Testis (tissue), 2 donors: ENCODE measurements at regions not wholly inside any gene's neighbourhood (a gene's known extent, or its start where the extent isn't known, plus 50 kb on each side); places are given as distances from the start of the nearest gene placed in this dataset.

ENCODE experiments used
- DNase-seq: peaks from one replicate; pipeline ENCODE4 v3.0.0-alpha.2; 2019
- H3K27ac ChIP-seq, 2 donors: fragments of 200-600 bp; sonication (generic); one replicate each; pipeline ENCODE4 v1.5.1; 2019
- H3K27me3 ChIP-seq: fragments of 200-600 bp; sonication (generic); one replicate; pipeline ENCODE4 v1.5.1; 2019
- H3K36me3 ChIP-seq: fragments of 200-600 bp; sonication (generic); one replicate; pipeline ENCODE4 v1.5.1; 2017; ENCODE audit warnings: low read depth; ENCODE audit errors: missing control alignments
- H3K4me1 ChIP-seq: fragments of 200-600 bp; sonication (generic); one replicate; pipeline ENCODE4 v1.5.1; 2019
- H3K4me3 ChIP-seq, 2 donors: fragments of 200-600 bp; sonication (generic); one replicate each; pipeline ENCODE4 v1.5.1; 2017 to 2019
- H3K9me3 ChIP-seq: fragments of 200-600 bp; sonication (generic); one replicate; pipeline ENCODE4 v1.5.1; 2017
- CTCF ChIP-seq, 3 experiments: fragments of 450-650 bp in 2 of 3; fragments of 200-600 bp in 1 of 3; sonication (generic) in 1 of 3; IDR thresholded peaks; one replicate each; pipeline ENCODE4 v1.5.1; 2016 to 2019; ENCODE audit warnings: antibody characterized with exemption in 3 of 3, mild to moderate bottlenecking in 2 of 3, moderate library complexity in 1 of 3
- POLR2A ChIP-seq: fragments of 450-650 bp; IDR thresholded peaks from one replicate; pipeline ENCODE4 v1.6.1; 2017; ENCODE audit warnings: antibody characterized with exemption, mild to moderate bottlenecking, moderate library complexity
- WGBS, 2 donors: methylation state at CpG; one replicate each; pipeline ENCODE4 v1.1.5; 2018; 5-methylcytosine and 5-hydroxymethylcytosine counted together
- intact Hi-C: fragments of 100-400 bp; cut with DNase I; formaldehyde crosslinking; loops from one replicate; pipeline ENCODE4 v1.15.1; 2023; ENCODE audit warnings: low total_unique reads

- no peak for TF ChIP-seq POLR2A
- 74 to 80% methylated on average over 1 of the region's 1 CpG for WGBS, 2 donors
Observed at GRCh38 chr10:55232553-55232952, 431.5 kb upstream of the PCDH15 start.

DNA sequence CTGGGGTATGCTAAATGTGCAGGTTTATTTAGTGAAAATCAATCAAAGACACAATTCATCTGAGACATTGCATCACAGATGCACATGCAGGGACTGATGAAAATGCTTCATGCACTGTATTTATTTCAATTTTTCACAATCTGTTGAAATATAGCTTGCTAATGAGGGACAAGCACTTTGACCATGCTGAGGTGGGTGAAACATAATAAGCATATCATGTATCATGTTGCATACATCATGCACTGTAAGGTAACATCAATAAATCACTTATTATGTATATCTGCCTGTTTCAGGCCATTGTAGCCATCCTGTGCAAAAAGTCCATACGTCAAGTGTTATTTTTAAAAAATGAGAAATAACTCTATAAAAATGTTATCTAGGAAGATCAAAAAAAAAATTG is 426.9 kb upstream of the PCDH15 start:
- H3K9me3 ChIP-seq = no peaks in the 10 kb centered on the region
- no peak for DNase-seq
- no peak overlapping the region for H3K27ac ChIP-seq
- no peaks in the 10 kb centered on the region for H3K27me3 ChIP-seq
- intact Hi-C loops = no loop called here
- 0 to 51% methylated on average over 1 of the region's 1 CpG for WGBS, 2 donors
- no peak for TF ChIP-seq CTCF (IDR thresholded peaks at IDR 0.05)
- TF ChIP-seq POLR2A = no peak
- no peak overlapping the region for H3K4me3 ChIP-seq
- no peaks in the 10 kb centered on the region for H3K36me3 ChIP-seq
- H3K4me1 ChIP-seq = no peaks in the 10 kb centered on the region

More at GRCh38 chr10:55232553-55232952, 431.5 kb upstream of the PCDH15 start:
- intact Hi-C loops = no loop called here
- Histone ChIP-seq H3K36me3 (no peaks in the 10 kb centered on the region), H3K4me3 (no peak overlapping the region), H3K4me1 (no peaks in the 10 kb centered on the region), H3K27me3 (no peaks in the 10 kb centered on the region), H3K9me3 (no peaks in the 10 kb centered on the region), H3K27ac (no peak overlapping the region)
- no peak for DNase-seq

GRCh38 chr10:55224007-55224781 is 423.2 kb upstream of the PCDH15 start:
- no peaks in the 10 kb centered on the region for H3K9me3 ChIP-seq
- no peaks in the 10 kb centered on the region for H3K27me3 ChIP-seq
- intact Hi-C loops = no loop called here
- H3K27ac ChIP-seq = no peak overlapping the region
- WGBS, 2 donors = 87 to 93% methylated on average over 5 of the region's 5 CpGs
- DNase-seq = no peak
- no peaks in the 10 kb centered on the region for H3K36me3 ChIP-seq
- TF ChIP-seq POLR2A (no peak), CTCF (IDR thresholded peaks at IDR 0.05) (no peak)
- H3K4me1 ChIP-seq = no peaks in the 10 kb centered on the region
- H3K4me3 ChIP-seq = no peak overlapping the region

GRCh38 chr10:55223352-55223751 is 422.3 kb upstream of the PCDH15 start:
- H3K27me3 ChIP-seq = no peaks in the 10 kb centered on the region
- no peaks in the 10 kb centered on the region for H3K4me1 ChIP-seq
- DNase-seq = no peak
- no peaks in the 10 kb centered on the region for H3K9me3 ChIP-seq
- no peak for TF ChIP-seq POLR2A
- TF ChIP-seq CTCF (IDR thresholded peaks at IDR 0.05) = no peak
- intact Hi-C loops = no loop called here
- no peaks in the 10 kb centered on the region for H3K36me3 ChIP-seq
- H3K27ac ChIP-seq = no peak overlapping the region
- H3K4me3 ChIP-seq = no peak overlapping the region
- WGBS, 2 donors = 77 to 83% methylated on average over 2 of the region's 2 CpGs

- Histone ChIP-seq H3K4me1 (no peaks in the 10 kb centered on the region), H3K27ac (no peak overlapping the region), H3K9me3 (no peaks in the 10 kb centered on the region), H3K27me3 (no peaks in the 10 kb centered on the region), H3K4me3 (no peak overlapping the region), H3K36me3 (no peaks in the 10 kb centered on the region)
- no peak for DNase-seq
- no peak for TF ChIP-seq CTCF (IDR thresholded peaks at IDR 0.05)
- TF ChIP-seq POLR2A = no peak
- intact Hi-C loops = no loop called here
Observed at GRCh38 chr10:55220975-55221374, 419.9 kb upstream of the PCDH15 start.
